Loucy (cell line): ENCODE measurements at regions not wholly inside any gene's neighbourhood (a gene's known extent, or its start where the extent isn't known, plus 50 kb on each side); places are given as distances from the start of the nearest gene placed in this dataset.

Source experiments
- H2AFZ ChIP-seq: fragments of 200-600 bp; sonication (generic); 2 replicates; pipeline ENCODE4 v1.6.0; 2016; ENCODE audit warnings: antibody characterized with exemption, mild to moderate bottlenecking, low read length, moderate library complexity
- H3F3A ChIP-seq: fragments of 200-600 bp; 2 replicates; pipeline ENCODE4 v1.6.0; 2016; ENCODE audit warnings: antibody characterized with exemption, low read depth, mild to moderate bottlenecking
- H3K27me3 ChIP-seq: fragments of 200-600 bp; sonication (generic); 2 replicates; pipeline ENCODE4 v1.6.1; 2014; ENCODE audit warnings: low read length, mild to moderate bottlenecking; ENCODE audit not compliant: insufficient read depth, poor library complexity, severe bottlenecking
- H3K36me3 ChIP-seq: fragments of 200-600 bp; sonication (generic); 2 replicates; pipeline ENCODE4 v1.6.1; 2016; ENCODE audit warnings: low read length; ENCODE audit not compliant: insufficient read depth
- H3K4me1 ChIP-seq: fragments of 200-600 bp; sonication (generic); 2 replicates; pipeline ENCODE4 v1.5.1; 2014; ENCODE audit warnings: low read length, mild to moderate bottlenecking; ENCODE audit not compliant: insufficient read depth, poor library complexity, severe bottlenecking
- H3K4me2 ChIP-seq: fragments of 200-600 bp; sonication (generic); 2 replicates; pipeline ENCODE4 v1.6.0; 2014; ENCODE audit warnings: antibody characterized with exemption, low read length, low read depth, mild to moderate bottlenecking; ENCODE audit not compliant: poor library complexity, severe bottlenecking
- H3K4me3 ChIP-seq: fragments of 200-600 bp; sonication (generic); 2 replicates; pipeline ENCODE4 v1.5.1; 2014; ENCODE audit warnings: low read length, mild to moderate bottlenecking, mixed read lengths; ENCODE audit not compliant: poor library complexity, severe bottlenecking
- H3K79me2 ChIP-seq: fragments of 200-600 bp; sonication (generic); 2 replicates; pipeline ENCODE4 v1.6.1; 2014; ENCODE audit warnings: low read length; ENCODE audit not compliant: insufficient read depth
- H3K9ac ChIP-seq: fragments of 200-600 bp; sonication (generic); 2 replicates; pipeline ENCODE4 v1.6.0; 2014; ENCODE audit warnings: mild to moderate bottlenecking, low read depth, low read length, moderate library complexity; ENCODE audit not compliant: poor library complexity, severe bottlenecking
- H3K9me2 ChIP-seq: fragments of 200-600 bp; sonication (generic); replicated peaks from 2 replicates; pipeline ENCODE4 v1.6.1; 2016; ENCODE audit warnings: low read depth, low read length, mixed read lengths
- H3K9me3 ChIP-seq: fragments of 200-600 bp; sonication (generic); 2 replicates; pipeline ENCODE4 v1.6.1; 2014; ENCODE audit warnings: mild to moderate bottlenecking, antibody characterized with exemption, low read length, low read depth; ENCODE audit not compliant: insufficient read depth
- H4K20me1 ChIP-seq: fragments of 200-600 bp; sonication (generic); 2 replicates; pipeline ENCODE4 v1.6.0; 2014; ENCODE audit warnings: antibody characterized with exemption, low read length, mild to moderate bottlenecking; ENCODE audit not compliant: insufficient read depth, poor library complexity, severe bottlenecking
- EZH2phosphoT487 ChIP-seq: fragments of 200-600 bp; IDR thresholded peaks from 2 replicates; pipeline ENCODE4 v1.6.1; 2018; ENCODE audit warnings: antibody characterized with exemption, mild to moderate bottlenecking, moderate library complexity, borderline replicate concordance
- TF ChIP-seq, protein P1 (sequence below): fragments of 200-600 bp; sonication (generic); conservative IDR thresholded peaks from 2 replicates; pipeline ENCODE4 v1.5.1; 2014; ENCODE audit warnings: mild to moderate bottlenecking, antibody characterized with exemption, low read length

- Histone ChIP-seq H3K4me1 (no peaks in the 10 kb centered on the region), H3K9ac (no peak overlapping the region), H3K9me3 (no peaks in the 10 kb centered on the region), H3F3A (no peaks in the 10 kb centered on the region), H3K9me2 (no peaks in the 10 kb centered on the region), H3K4me3 (no peak overlapping the region), H3K27me3 (no peaks in the 10 kb centered on the region), H3K79me2 (no peaks in the 10 kb centered on the region), H2AFZ (no peak overlapping the region), H4K20me1 (no peaks in the 10 kb centered on the region), H3K4me2 (no peak overlapping the region), H3K36me3 (no peaks in the 10 kb centered on the region)
- no peak for TF ChIP-seq EZH2phosphoT487
- TF ChIP-seq, protein P1, sequence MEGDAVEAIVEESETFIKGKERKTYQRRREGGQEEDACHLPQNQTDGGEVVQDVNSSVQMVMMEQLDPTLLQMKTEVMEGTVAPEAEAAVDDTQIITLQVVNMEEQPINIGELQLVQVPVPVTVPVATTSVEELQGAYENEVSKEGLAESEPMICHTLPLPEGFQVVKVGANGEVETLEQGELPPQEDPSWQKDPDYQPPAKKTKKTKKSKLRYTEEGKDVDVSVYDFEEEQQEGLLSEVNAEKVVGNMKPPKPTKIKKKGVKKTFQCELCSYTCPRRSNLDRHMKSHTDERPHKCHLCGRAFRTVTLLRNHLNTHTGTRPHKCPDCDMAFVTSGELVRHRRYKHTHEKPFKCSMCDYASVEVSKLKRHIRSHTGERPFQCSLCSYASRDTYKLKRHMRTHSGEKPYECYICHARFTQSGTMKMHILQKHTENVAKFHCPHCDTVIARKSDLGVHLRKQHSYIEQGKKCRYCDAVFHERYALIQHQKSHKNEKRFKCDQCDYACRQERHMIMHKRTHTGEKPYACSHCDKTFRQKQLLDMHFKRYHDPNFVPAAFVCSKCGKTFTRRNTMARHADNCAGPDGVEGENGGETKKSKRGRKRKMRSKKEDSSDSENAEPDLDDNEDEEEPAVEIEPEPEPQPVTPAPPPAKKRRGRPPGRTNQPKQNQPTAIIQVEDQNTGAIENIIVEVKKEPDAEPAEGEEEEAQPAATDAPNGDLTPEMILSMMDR = no peak
Measured at GRCh38 chr1:81412954-81413353, 387.8 kb upstream of the ADGRL2 start.

- Histone ChIP-seq H2AFZ (no peak overlapping the region), H3K27me3 (no peaks in the 10 kb centered on the region), H3K9ac (no peak overlapping the region), H4K20me1 (no peaks in the 10 kb centered on the region), H3K4me2 (no peak overlapping the region), H3K9me2 (no peaks in the 10 kb centered on the region), H3K79me2 (no peaks in the 10 kb centered on the region), H3K9me3 (no peaks in the 10 kb centered on the region), H3F3A (no peaks in the 10 kb centered on the region), H3K4me1 (no peaks in the 10 kb centered on the region), H3K36me3 (no peaks in the 10 kb centered on the region), H3K4me3 (no peak overlapping the region)
- TF ChIP-seq EZH2phosphoT487 = no peak
Measured at GRCh38 chr1:81410941-81411340, 389.8 kb upstream of the ADGRL2 start.

DNA sequence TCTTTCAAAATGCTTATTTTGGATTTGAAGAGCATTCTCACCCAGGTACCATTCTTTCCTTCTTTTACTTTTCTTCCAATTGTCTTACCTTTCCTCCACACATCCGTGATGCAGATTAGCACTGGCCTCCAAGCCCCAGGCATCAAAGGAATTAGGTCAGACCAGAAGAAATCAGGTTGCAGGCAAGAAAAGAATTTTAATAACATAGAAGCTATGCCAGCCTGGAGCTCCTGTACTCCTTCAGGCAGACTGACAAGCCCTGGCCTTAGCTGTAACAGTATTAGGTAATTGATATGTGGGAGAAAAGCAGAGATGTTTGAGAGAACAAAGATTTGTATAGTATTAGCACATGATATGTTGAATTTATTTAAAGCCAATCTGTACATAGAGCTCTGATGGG is 390.4 kb upstream of the ADGRL2 start:
- TF ChIP-seq, protein P1 = no peak
- no peak for TF ChIP-seq EZH2phosphoT487

GRCh38 chr1:81409780-81410274 is 390.9 kb upstream of the ADGRL2 start:
- no peak overlapping the region for H3K9ac ChIP-seq
- TF ChIP-seq, protein P1 = no peak
- TF ChIP-seq EZH2phosphoT487 = no peak
- no peaks in the 10 kb centered on the region for H3K27me3 ChIP-seq
- H3K36me3 ChIP-seq = no peaks in the 10 kb centered on the region
- H4K20me1 ChIP-seq = no peaks in the 10 kb centered on the region
- H3K79me2 ChIP-seq = no peaks in the 10 kb centered on the region
- H3F3A ChIP-seq = no peaks in the 10 kb centered on the region
- no peaks in the 10 kb centered on the region for H3K4me1 ChIP-seq
- H2AFZ ChIP-seq = no peak overlapping the region
- H3K4me2 ChIP-seq = no peak overlapping the region
- no peaks in the 10 kb centered on the region for H3K9me2 ChIP-seq
- no peak overlapping the region for H3K4me3 ChIP-seq
- H3K9me3 ChIP-seq = no peaks in the 10 kb centered on the region

More for the DNA sequence above, 390.4 kb upstream of the ADGRL2 start:
- H4K20me1 ChIP-seq = no peaks in the 10 kb centered on the region
- H3F3A ChIP-seq = no peaks in the 10 kb centered on the region
- no peaks in the 10 kb centered on the region for H3K27me3 ChIP-seq
- no peak overlapping the region for H3K4me2 ChIP-seq
- no peaks in the 10 kb centered on the region for H3K36me3 ChIP-seq
- no peak overlapping the region for H3K9ac ChIP-seq
- H3K9me3 ChIP-seq = no peaks in the 10 kb centered on the region
- no peaks in the 10 kb centered on the region for H3K4me1 ChIP-seq
- no peak overlapping the region for H3K4me3 ChIP-seq
- H2AFZ ChIP-seq = no peak overlapping the region
- H3K79me2 ChIP-seq = no peaks in the 10 kb centered on the region
- no peaks in the 10 kb centered on the region for H3K9me2 ChIP-seq
